ENCODE measurements at regions not wholly inside any gene's neighbourhood (a gene's known extent, or its start where the extent isn't known, plus 50 kb on each side); places are given as distances from the start of the nearest gene placed in this dataset.

GRCh38 chr10:108454224-108454623 is 1289.7 kb upstream of the SORCS1 start:
- no peak for DNase-seq

- no peak for DNase-seq
Measured at GRCh38 chr10:108453166-108453565, 1288.7 kb upstream of the SORCS1 start.

- DNase-seq: no peak
Measured at GRCh38 chr10:108452533-108452932, 1288.0 kb upstream of the SORCS1 start.

DNA sequence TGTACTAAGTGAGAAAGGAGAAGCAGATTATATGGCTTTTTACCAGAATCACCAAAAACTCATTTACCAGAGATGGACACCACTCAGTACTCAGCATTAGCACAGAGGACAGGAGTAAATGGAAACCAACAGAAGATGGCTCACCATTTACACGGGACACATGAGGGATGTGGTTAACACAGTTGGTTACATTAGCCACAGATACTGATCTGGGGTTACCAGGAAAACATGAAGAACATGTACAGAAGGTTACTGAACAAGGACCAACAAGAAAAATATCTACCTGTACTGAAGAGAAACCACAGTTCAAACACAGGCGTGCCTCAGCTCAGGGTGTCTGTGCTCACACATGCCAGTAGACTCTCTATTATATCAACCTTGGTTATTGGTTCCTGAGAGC is 1285.8 kb upstream of the SORCS1 start:
- DNase-seq: no peak

- DNase-seq: no peak
Measured at GRCh38 chr10:108445746-108446145, 1281.2 kb upstream of the SORCS1 start.

DNA sequence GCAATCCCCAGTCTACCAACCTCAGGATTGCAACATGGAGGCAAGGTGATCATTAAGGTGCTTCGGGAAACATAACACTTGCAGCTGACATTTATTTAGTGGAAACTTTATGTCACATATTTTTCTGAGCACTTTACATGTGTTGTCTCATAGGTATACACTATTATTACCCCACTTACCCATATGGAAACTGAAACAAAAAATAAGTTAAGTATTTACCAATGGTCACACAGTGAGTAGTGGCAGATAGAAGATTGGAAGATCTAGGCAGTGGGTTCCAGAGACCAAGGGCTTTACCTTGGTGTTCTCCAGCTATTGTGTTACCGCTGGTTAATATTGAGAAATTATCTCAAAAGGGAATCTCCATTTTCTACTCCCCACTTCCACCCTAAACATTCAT is 1279.1 kb upstream of the SORCS1 start:
- DNase-seq: no peak

DNA sequence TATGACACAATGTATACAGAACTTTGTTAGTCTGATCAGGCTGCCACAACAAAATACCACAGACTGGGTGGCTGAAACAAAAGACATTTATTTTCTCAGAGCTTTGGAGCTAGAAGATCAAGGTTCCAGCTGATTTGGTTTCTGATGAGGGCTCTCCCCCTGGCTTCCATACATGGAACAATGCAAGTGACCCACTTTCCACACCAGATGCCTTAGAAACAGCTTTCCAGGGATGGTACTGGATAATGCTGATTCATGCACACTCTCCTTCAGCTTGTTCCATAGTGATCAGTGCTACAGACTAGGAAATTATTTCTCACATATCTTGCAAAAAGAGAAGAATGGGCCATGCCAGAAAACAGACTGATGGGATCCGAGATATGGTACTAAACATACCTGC is 1274.9 kb upstream of the SORCS1 start:
- no peak for DNase-seq

GRCh38 chr10:108436096-108436495 is 1271.6 kb upstream of the SORCS1 start:
- no peak for DNase-seq

DNA sequence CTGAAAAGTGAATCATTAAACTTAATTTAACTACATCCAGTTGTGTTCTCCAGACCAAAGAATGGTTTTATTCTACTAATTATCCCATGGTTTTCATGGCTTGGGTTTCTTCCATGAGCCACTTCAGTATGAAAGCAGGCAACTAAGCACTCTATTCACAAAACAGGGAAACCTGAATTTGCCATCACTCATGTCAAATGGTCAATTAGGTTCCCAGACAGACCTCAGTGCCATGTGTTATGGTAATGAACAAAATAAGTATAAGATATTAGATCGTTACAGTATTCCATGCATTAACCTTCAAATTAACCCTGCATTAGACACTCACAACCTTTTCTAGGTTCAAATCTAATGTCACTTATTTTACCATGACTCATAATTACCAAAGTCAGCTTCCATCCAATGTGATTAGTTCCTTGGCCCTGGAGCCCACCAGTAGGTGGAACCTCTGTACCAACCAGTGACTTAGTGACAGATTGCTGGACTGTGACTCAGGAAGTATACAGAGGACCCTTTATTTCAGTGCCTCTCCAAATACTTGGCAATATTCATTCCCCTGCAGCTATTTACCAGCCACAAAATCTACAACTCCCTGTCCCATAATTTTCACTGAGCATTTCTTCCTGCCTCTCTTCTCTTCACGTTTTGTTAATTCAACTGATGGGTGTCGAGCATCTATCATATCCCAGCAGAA is 1270.2 kb upstream of the SORCS1 start:
- no peak for DNase-seq

- no peak for DNase-seq
Measured at GRCh38 chr10:108427146-108427545, 1262.6 kb upstream of the SORCS1 start.

- no peak for DNase-seq
Measured at GRCh38 chr10:108425283-108425964, 1260.9 kb upstream of the SORCS1 start.

GRCh38 chr10:108424656-108425055 is 1260.2 kb upstream of the SORCS1 start:
- no peak for DNase-seq

- DNase-seq: no peak
Measured at GRCh38 chr10:108422286-108422685, 1257.8 kb upstream of the SORCS1 start.

- DNase-seq: no peak
Measured at GRCh38 chr10:108421266-108421665, 1256.8 kb upstream of the SORCS1 start.

- no peak for DNase-seq
Measured at GRCh38 chr10:108413954-108414353, 1249.4 kb upstream of the SORCS1 start.

DNA sequence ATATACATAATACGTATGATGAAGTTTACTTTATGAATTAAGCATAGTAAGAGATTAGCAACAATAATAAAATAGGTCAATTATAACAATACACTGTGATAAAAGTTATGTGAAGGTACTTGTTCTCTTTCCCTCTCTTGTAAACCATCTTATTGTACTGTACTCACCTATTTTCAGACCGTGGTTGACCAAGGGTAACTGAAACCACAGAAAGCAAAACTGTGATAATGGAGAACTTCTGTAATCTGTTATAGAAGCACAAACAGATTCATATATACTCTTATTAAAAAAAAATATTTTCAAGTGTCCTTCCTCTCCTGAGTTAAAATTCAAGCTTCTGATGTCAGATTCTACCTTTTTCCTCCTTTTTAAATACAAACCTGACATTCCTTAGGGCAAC is 1247.8 kb upstream of the SORCS1 start:
- DNase-seq: no peak

GRCh38 chr10:108411894-108412293 is 1247.4 kb upstream of the SORCS1 start:
- no peak for DNase-seq

GRCh38 chr10:108411206-108411605 is 1246.7 kb upstream of the SORCS1 start:
- DNase-seq: no peak

- no peak for DNase-seq
Measured at GRCh38 chr10:108410236-108410635, 1245.7 kb upstream of the SORCS1 start.

DNA sequence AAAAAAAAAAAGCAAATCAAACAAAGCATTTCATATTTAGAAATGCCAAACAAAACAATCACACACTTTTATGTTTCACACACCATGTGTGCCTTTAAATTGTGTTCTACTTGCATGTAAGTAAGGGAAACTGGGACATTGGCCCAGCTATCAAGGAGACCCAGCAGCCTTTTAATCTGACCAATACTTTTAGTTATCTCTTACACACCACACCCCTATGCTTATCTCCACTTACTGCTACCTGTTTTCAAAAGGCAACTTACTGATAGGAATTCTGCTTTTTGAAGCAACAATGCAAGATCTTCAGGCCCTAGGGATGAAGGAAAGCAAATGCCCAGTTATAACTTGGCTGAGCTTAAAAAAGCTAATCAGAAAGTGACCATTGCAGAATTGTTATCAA is 1244.8 kb upstream of the SORCS1 start:
- no peak for DNase-seq

- DNase-seq: no peak
Measured at GRCh38 chr10:108404155-108404554, 1239.6 kb upstream of the SORCS1 start.

DNA sequence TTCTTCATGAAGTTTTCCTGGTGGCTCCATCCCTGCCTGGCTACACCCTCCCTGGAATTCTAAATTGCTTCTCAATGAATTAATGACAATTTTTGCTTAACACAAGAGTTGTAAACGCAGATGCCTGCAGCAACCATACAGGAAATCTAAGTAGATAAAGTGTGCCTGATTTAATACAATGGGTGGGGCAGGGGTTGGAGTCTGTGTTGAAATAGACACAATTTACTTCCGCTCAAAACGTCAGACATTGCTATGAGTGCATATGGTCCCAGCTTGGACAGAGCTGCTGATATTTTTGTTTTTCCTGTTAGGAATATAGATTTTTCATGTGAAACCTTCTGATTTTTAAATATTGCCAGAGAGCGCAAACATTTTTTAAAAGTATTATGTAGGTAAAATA is 1235.0 kb upstream of the SORCS1 start:
- DNase-seq: no peak

DNA sequence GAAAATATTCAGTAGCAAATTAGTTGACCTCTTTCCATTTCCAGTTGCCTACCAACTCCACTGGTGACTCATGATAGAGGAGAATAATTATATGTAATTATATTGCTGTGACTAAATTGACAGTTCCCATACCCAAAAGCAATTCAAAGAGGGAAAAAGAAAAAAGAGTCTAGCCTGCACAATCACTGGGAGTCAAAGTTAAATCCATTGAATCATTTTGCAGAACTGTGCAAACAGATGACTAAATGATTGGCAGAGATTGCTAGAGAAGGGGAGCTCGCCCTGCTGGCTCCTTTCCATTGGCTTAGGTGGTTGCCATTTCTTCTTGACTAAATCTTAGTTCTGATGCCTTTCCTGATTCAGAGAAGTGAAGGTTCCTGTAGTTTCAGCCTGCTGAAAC is 1228.6 kb upstream of the SORCS1 start:
- DNase-seq: no peak

GRCh38 chr10:108392286-108392685 is 1227.8 kb upstream of the SORCS1 start:
- DNase-seq: no peak

DNA sequence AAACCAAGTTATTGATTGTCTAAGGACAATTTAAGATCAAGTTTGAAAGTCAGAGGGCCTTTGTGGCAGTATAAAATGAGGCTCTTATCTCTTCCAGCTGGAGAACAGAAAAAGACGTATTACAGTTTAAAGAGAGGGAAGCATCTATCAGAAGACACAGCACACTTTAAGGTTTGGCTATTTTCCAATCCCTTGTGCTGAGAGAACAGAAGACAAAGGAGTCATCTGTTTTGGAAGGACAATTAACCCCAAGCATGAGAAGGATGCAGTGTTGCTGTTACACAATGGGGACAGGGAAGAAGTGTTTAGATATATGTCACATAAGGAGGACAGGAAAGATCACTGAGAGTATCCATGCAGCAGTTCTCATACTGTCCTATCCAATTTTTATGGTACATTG is 1224.2 kb upstream of the SORCS1 start:
- no peak for DNase-seq

Measured in stimulated activated CD4-positive, alpha-beta T cell treated with anti-CD3 and anti-CD28 coated beads, Interleukin-4, amount 100 ng/mL, for 24 hours (primary cell).